HCT116 (cell line): ENCODE measurements at regions not wholly inside any gene's neighbourhood (a gene's known extent, or its start where the extent isn't known, plus 50 kb on each side); places are given as distances from the start of the nearest gene placed in this dataset.
A peak's percentile ranks its signal among the peaks of the same experiment; 100 is the strongest.

Experiments used
- ATAC-seq: fragments of 200-7000 bp; cut with Tn5 transposase; 2 replicates; pipeline ENCODE4 v1.9.1; 2020; ENCODE audit warnings: mild to moderate bottlenecking, moderate library complexity
- BruUV-seq: library from RNA; stranded (reverse); fragments of 400-500 nt; replicated peaks from 2 replicates; lab custom pipeline; 2021; lab: Mats Ljungman, UMichigan
- CTCF ChIA-PET: fragments of 300-600 bp; sonication (Branson Sonifier 250); formaldehyde crosslinking; loops from one replicate; lab custom pipeline; 2021; ENCODE audit warnings: antibody characterized with exemption; lab: Charles Lee
- POLR2A ChIA-PET: fragments of 300-600, 350-600 bp; sonication (Branson Sonifier 250); formaldehyde crosslinking; loops from one replicate; lab custom pipeline; 2021; ENCODE audit warnings: antibody characterized with exemption; lab: Charles Lee
- RAD21 ChIA-PET, 2 experiments: fragments of 300-600 bp; sonication (Branson Sonifier 250); formaldehyde crosslinking; loops; one replicate each; lab custom pipeline; 2023; ENCODE audit warnings: low total read pairs in 2 of 2; ENCODE audit not compliant: uncharacterized antibody in 2 of 2, unreplicated experiment in 2 of 2, low non-redundant PET in 1 of 2; lab: Charles Lee
- DNase-seq: peaks from one replicate; pipeline ENCODE4 v3.0.0-alpha.2; 2010; ENCODE audit warnings: low read depth, low spot score
- H2AFZ ChIP-seq: fragments of 200-600 bp; shearing (Covaris generic), sonication (generic); 2 replicates; pipeline ENCODE4 v1.6.1; 2017; ENCODE audit warnings: low read depth, mixed run types, mixed read lengths, antibody characterized with exemption, low read length; ENCODE audit not compliant: poor library complexity, severe bottlenecking
- H3K27ac ChIP-seq: 2 replicates; pipeline ENCODE4 v1.5.1; 2012; ENCODE audit warnings: low read depth, low read length
- H3K27me3 ChIP-seq: fragments of 200-600 bp; sonication (generic); 2 replicates; pipeline ENCODE4 v1.6.1; 2016; ENCODE audit warnings: mixed run types, low read length, mixed read lengths; ENCODE audit not compliant: insufficient read depth
- H3K36me3 ChIP-seq, 2 experiments: fragments of 200-500 bp in 1 of 2; fragments of 200-600 bp in 1 of 2; sonication (Bioruptor generic) in 1 of 2; sonication (generic) in 1 of 2; 2 replicates each; pipeline versions ENCODE4 v1.5.1 to v1.6.1; 2014 to 2016; ENCODE audit warnings: low read length in 2 of 2, inconsistent platforms in 1 of 2, mixed read lengths in 1 of 2, mixed run types in 1 of 2; ENCODE audit not compliant: insufficient read depth in 2 of 2, control insufficient read depth in 1 of 2
- H3K4me1 ChIP-seq, 2 experiments: fragments of 200-600 bp in 1 of 2; sonication (generic) in 1 of 2; 2 replicates each; pipeline versions ENCODE4 v1.5.1 to v1.6.1; 2012 to 2017; ENCODE audit warnings: low read length in 2 of 2, inconsistent platforms in 1 of 2, mild to moderate bottlenecking in 1 of 2, mixed read lengths in 1 of 2, mixed run types in 1 of 2, moderate library complexity in 1 of 2; ENCODE audit not compliant: insufficient read depth in 2 of 2, control insufficient read depth in 1 of 2
- H3K4me2 ChIP-seq: fragments of 200-600 bp; sonication (generic); 2 replicates; pipeline ENCODE4 v1.6.1; 2017; ENCODE audit warnings: mixed run types, low read length, mixed read lengths
- H3K4me3 ChIP-seq, 2 experiments: fragments of 200-600 bp in 1 of 2; sonication (generic) in 1 of 2; replicated peaks in 1 of 2; 2 replicates each; pipeline ENCODE4 v1.5.1; 2011 to 2016; ENCODE audit warnings: low read length in 2 of 2, control low read depth in 1 of 2, low read depth in 1 of 2, mild to moderate bottlenecking in 1 of 2, mixed read lengths in 1 of 2, mixed run types in 1 of 2
- H3K79me2 ChIP-seq: fragments of 200-600 bp; sonication (generic); 2 replicates; pipeline ENCODE4 v1.6.1; 2017; ENCODE audit warnings: mild to moderate bottlenecking, mixed run types, low read length, moderate library complexity, mixed read lengths; ENCODE audit not compliant: insufficient read depth
- H3K9ac ChIP-seq: fragments of 200-600 bp; sonication (generic); 2 replicates; pipeline ENCODE4 v1.6.1; 2016; ENCODE audit warnings: low read length, mixed read lengths
- H3K9me2 ChIP-seq: fragments of 200-600 bp; sonication (generic), shearing (Covaris generic); 2 replicates; pipeline ENCODE4 v1.6.1; 2017; ENCODE audit warnings: mixed run types, mild to moderate bottlenecking, moderate library complexity; ENCODE audit not compliant: insufficient read depth
- H3K9me3 ChIP-seq, 2 experiments: fragments of 200-500 bp in 1 of 2; fragments of 200-600 bp in 1 of 2; sonication (Bioruptor generic) in 1 of 2; sonication (generic) in 1 of 2; 2 replicates each; pipeline ENCODE4 v1.6.1; 2014 to 2017; ENCODE audit warnings: low read length in 2 of 2, mixed read lengths in 2 of 2, inconsistent platforms in 1 of 2, low read depth in 1 of 2, mild to moderate bottlenecking in 1 of 2, mixed run types in 1 of 2, moderate library complexity in 1 of 2; ENCODE audit not compliant: control insufficient read depth in 1 of 2, insufficient read depth in 1 of 2
- H4K20me1 ChIP-seq: fragments of 200-600 bp; sonication (generic), shearing (Covaris generic); 2 replicates; pipeline ENCODE4 v1.6.1; 2017; ENCODE audit warnings: mixed run types, mild to moderate bottlenecking, moderate library complexity; ENCODE audit not compliant: insufficient read depth
- CTCF ChIP-seq, 3 experiments: fragments of 200-600 bp in 1 of 3; sonication (generic) in 1 of 3; IDR thresholded peaks in 2 of 3; conservative IDR thresholded peaks in 1 of 3; 2 replicates each; pipeline ENCODE4 v1.5.1; 2012 to 2017; ENCODE audit warnings: low read depth in 2 of 3, low read length in 2 of 3, antibody characterized with exemption in 1 of 3, borderline replicate concordance in 1 of 3, control low read depth in 1 of 3, mild to moderate bottlenecking in 1 of 3, mixed read lengths in 1 of 3, mixed run types in 1 of 3, moderate library complexity in 1 of 3; ENCODE audit not compliant: insufficient read depth in 1 of 3
- EGR1 ChIP-seq: IDR thresholded peaks from 2 replicates; pipeline ENCODE4 v1.6.1; 2012; ENCODE audit warnings: low read depth
- EZH2phosphoT487 ChIP-seq: fragments of 200-600 bp; IDR thresholded peaks from 2 replicates; pipeline ENCODE4 v1.6.1; 2018; ENCODE audit warnings: antibody characterized with exemption, borderline replicate concordance
- JUND ChIP-seq: IDR thresholded peaks from 2 replicates; pipeline ENCODE4 v1.6.1; 2012
- RAD21 ChIP-seq: IDR thresholded peaks from 2 replicates; pipeline ENCODE4 v1.6.1; 2012; ENCODE audit warnings: low read depth, mild to moderate bottlenecking
- SP1 ChIP-seq: IDR thresholded peaks from 2 replicates; pipeline ENCODE4 v1.6.1; 2012; ENCODE audit warnings: low read depth
- TCF7L2 ChIP-seq: IDR thresholded peaks from 2 replicates; pipeline ENCODE4 v1.7.0; 2011; ENCODE audit warnings: borderline replicate concordance, inconsistent platforms; ENCODE audit not compliant: insufficient read depth, insufficient read length; ENCODE audit errors: extremely low read depth
- ZFX ChIP-seq: fragments of 450-650 bp; IDR thresholded peaks from 2 replicates; pipeline ENCODE4 v1.6.1; 2017
- intact Hi-C: fragments of 100-400 bp; cut with micrococcal nuclease; formaldehyde crosslinking; loops from 2 replicates; pipeline ENCODE4 v1.10.0; 2022

- CTCF ChIA-PET = interaction anchor here (0.7 to 2.7 kb wide), 18 partner anchors 8 to 894 kb away, joined by 3 to 57 read pairs (median 4); no protein-coding TSS in a partner anchor
These were observed 120.7 kb downstream of the S1PR1 start for GRCh38 chr1:101357444-101357986.

More at GRCh38 chr1:101357444-101357986, 120.7 kb downstream of the S1PR1 start:
- ChIA-PET RAD21 (interaction anchor here (0.8 to 1.5 kb wide), 3 partner anchors 48 to 67 kb away, joined by 3 to 7 read pairs (median 4); no protein-coding TSS in a partner anchor), POLR2A (no interaction called here)
- H3K27ac ChIP-seq = no peak overlapping the region
- ATAC-seq = peak; percentile 99
- H3K4me3 ChIP-seq = no peak overlapping the region
- H3K36me3 ChIP-seq = no peaks in the 10 kb centered on the region
- no peaks in the 10 kb centered on the region for H4K20me1 ChIP-seq
- TF ChIP-seq CTCF (IDR thresholded peaks at IDR 0.05 in 2 of 3, conservative IDR thresholded peaks at IDR 0.05 in 1 of 3; ENCODE audit: borderline replicate concordance in 1 of 3, insufficient read depth in 1 of 3, low read depth in 2 of 3, low read length in 2 of 3) (peak; percentile 48 to 92 (median 76); a peak in 5 of 6 replicates), EZH2phosphoT487 (no peak), ZFX (no peak), SP1 (no peak), RAD21 (peak; percentile 71), TCF7L2 (no peak), JUND (no peak), EGR1 (no peak)
- intact Hi-C loops = loop anchor here (1.0 kb wide), 2 partner anchors 48 to 436 kb away; no protein-coding TSS in a partner anchor
- peak; percentile 59 for DNase-seq
- H2AFZ ChIP-seq = peak overlapping the region; percentile 84
- no peaks in the 10 kb centered on the region for H3K9me3 ChIP-seq
- no peak overlapping the region for H3K4me2 ChIP-seq
- no peaks in the 10 kb centered on the region for H3K79me2 ChIP-seq
- H3K4me1 ChIP-seq = no peaks in the 10 kb centered on the region
- BruUV-seq = no TSS peak
- no peaks in the 10 kb centered on the region for H3K9me2 ChIP-seq
- H3K9ac ChIP-seq = no peak overlapping the region
- H3K27me3 ChIP-seq = 0 out of 2 replicates have a peak, but pooled peaks cover 8% of the 10 kb centered on the region
